ENCODE measurements at regions not wholly inside any gene's neighbourhood (a gene's known extent, or its start where the extent isn't known, plus 50 kb on each side); places are given as distances from the start of the nearest gene placed in this dataset.
"Not testable (repeated sequence)": the region's sequence is repeated elsewhere in the genome, so short reads cannot be mapped to it uniquely, and the experiment has no call there.

- Histone ChIP-seq H3K36me3 (no peaks in the 10 kb centered on the region), H3K9me3 (no peaks in the 10 kb centered on the region), H3K4me1 (replicated peaks) (no peaks in the 10 kb centered on the region), H3K4me3 (no peak overlapping the region), H3K27me3 (replicated peaks; ENCODE audit: insufficient read depth) (no peaks in the 10 kb centered on the region), H3K27ac (no peak overlapping the region)
- intact Hi-C loops (cut with DNase I), result loop anchor here (2.0 kb wide), 1 partner anchor 62 kb away; the partner anchor contains the start of gene EHBP1
- no peak for DNase-seq (ENCODE audit: low spot score)
- no peak for TF ChIP-seq POLR2AphosphoS5 (IDR thresholded peaks at IDR 0.05)
- TF ChIP-seq CTCF (IDR thresholded peaks at IDR 0.05), result no peak
- no peak for TF ChIP-seq POLR2A (IDR thresholded peaks at IDR 0.05)
- WGBS, result 51% methylated on average over 2 of the region's 2 CpGs
Observed at GRCh38 chr2:62642429-62643099, 62.9 kb upstream of the EHBP1 start.

GRCh38 chr2:62641936-62642335, 63.6 kb upstream of the EHBP1 start:
- Histone ChIP-seq H3K4me1 (replicated peaks) (no peaks in the 10 kb centered on the region), H3K36me3 (no peaks in the 10 kb centered on the region), H3K27ac (no peak overlapping the region), H3K9me3 (no peaks in the 10 kb centered on the region), H3K27me3 (replicated peaks; ENCODE audit: insufficient read depth) (no peaks in the 10 kb centered on the region), H3K4me3 (no peak overlapping the region)
- no peak for DNase-seq (ENCODE audit: low spot score)
- WGBS, result 39% methylated on average over 4 of the region's 4 CpGs
- no peak for TF ChIP-seq POLR2A (IDR thresholded peaks at IDR 0.05)
- no peak for TF ChIP-seq POLR2AphosphoS5 (IDR thresholded peaks at IDR 0.05)
- no peak for TF ChIP-seq CTCF (IDR thresholded peaks at IDR 0.05)
- intact Hi-C loops (cut with DNase I), result loop anchor here (2.0 kb wide), 1 partner anchor 63 kb away; the partner anchor contains the start of gene EHBP1

DNA sequence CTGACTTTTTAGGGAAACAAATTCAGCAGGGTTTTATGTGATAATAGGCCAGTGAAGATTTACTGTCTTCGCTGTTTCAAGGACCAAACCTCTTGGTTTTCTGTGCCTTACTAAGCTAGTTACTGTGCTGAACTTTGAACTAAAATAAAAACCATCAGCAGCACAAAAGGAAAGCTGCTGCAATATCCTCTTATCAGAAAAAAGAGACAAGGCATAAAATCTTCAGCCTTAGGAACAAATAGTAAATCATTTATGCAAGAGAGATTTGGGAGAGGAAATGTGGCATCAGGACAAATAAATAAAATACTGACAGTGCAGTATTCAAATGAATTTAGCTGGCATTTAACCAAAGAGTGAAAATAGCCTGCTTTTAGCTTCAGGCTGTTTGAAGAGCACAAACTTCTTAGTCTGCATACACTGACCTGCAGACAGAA, 64.1 kb upstream of the EHBP1 start:
- no peaks in the 10 kb centered on the region for H3K27me3 ChIP-seq (replicated peaks; ENCODE audit: insufficient read depth)
- H3K4me3 ChIP-seq, result no peak overlapping the region
- no peak for DNase-seq (ENCODE audit: low spot score)
- H3K36me3 ChIP-seq, result no peaks in the 10 kb centered on the region
- no peaks in the 10 kb centered on the region for H3K9me3 ChIP-seq
- WGBS, result 40% methylated on average over 1 of the region's 1 CpG
- TF ChIP-seq POLR2AphosphoS5 (IDR thresholded peaks at IDR 0.05) (no peak), CTCF (IDR thresholded peaks at IDR 0.05) (no peak), POLR2A (IDR thresholded peaks at IDR 0.05) (no peak)
- no peaks in the 10 kb centered on the region for H3K4me1 ChIP-seq (replicated peaks)
- no peak overlapping the region for H3K27ac ChIP-seq
- intact Hi-C loops (cut with DNase I), result no loop called here

DNA sequence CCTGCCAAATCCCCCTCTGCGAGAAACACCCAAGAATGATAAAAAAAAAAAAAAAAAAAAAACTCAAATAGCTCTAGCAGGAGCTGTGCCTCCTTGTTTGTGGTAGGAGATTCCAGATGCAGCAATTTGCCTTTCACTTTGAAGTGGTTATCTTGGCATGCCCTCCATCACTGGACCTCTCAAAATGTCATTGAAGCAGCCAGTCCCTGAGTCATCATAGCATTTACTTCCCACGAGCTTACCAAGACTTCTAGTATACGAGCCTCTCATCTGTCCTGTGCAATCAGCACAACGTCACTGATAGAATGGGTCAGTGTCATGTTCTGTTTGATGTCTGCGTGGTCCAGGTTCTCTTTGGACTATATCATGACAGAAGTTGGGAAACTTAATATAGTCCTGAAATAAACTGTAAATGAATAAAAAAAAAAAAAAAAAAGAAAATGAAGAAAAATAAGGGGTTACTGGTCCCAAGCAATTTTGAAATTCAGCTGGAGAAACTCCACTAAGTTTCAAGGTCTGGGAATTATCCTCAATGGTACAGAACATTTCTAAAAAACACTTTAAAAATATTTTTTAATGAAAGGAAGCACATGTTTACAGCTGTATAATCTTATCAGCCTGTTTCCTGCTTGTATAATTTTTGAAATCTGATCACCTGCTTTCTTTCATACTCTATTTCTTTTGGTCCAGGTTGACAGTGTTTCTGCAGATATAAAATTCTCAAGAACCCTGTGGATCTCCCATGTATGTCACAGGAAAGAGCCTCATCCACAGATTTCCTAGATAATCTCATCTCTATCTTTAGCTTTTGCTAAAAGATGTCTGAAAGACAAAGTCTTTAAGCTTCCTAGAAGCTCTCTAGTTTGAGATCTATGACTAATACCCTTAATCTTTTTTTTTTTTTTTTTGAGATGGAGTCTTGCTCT, 74.1 kb upstream of the EHBP1 start:
- Histone ChIP-seq H3K27ac (no peak overlapping the region), H3K9me3 (no peaks in the 10 kb centered on the region), H3K4me3 (no peak overlapping the region), H3K36me3 (no peaks in the 10 kb centered on the region), H3K4me1 (replicated peaks) (no peaks in the 10 kb centered on the region), H3K27me3 (replicated peaks; ENCODE audit: insufficient read depth) (no peaks in the 10 kb centered on the region)
- no peak for TF ChIP-seq POLR2AphosphoS5 (IDR thresholded peaks at IDR 0.05)
- no peak for TF ChIP-seq CTCF (IDR thresholded peaks at IDR 0.05)
- TF ChIP-seq POLR2A (IDR thresholded peaks at IDR 0.05), result no peak
- WGBS, result 93% methylated on average over 5 of the region's 5 CpGs
- intact Hi-C loops (cut with DNase I), result no loop called here
- DNase-seq (ENCODE audit: low spot score), result no peak

DNA sequence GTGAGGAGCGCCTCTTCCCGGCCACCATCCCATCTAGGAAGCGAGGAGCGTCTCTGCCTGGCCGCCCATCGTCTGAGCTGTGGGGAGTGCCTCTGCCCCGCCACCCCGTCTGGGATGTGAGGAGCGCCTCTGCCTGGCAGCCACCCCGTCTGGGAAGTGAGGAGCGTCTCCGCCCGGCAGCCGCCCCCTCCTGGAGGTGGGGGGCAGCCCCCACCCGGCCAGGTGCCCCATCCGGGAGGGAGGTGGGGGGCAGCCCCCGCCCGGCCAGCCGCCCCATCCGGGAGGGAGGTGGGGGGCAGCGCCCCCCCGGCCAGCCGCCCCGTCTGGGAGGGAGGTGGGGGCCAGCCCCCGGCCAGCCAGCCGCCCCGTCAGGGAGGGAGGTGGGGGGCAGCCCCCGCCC, 75.3 kb upstream of the EHBP1 start:
- intact Hi-C loops (cut with DNase I); H3K36me3 ChIP-seq: not testable (repeated sequence)
- whole genome bisulfite sequencing, result 92% methylated on average over 13 of the region's 28 CpGs

GRCh38 chr2:62629310-62629709, 76.2 kb upstream of the EHBP1 start:
- H3K4me1 ChIP-seq (replicated peaks); intact Hi-C loops (cut with DNase I); H3K27ac ChIP-seq; DNase-seq (ENCODE audit: low spot score); H3K36me3 ChIP-seq; H3K27me3 ChIP-seq (replicated peaks; ENCODE audit: insufficient read depth); H3K4me3 ChIP-seq; H3K9me3 ChIP-seq: not testable (repeated sequence)
- WGBS, result 56% methylated on average over 5 of the region's 5 CpGs

More for the DNA sequence above, 75.3 kb upstream of the EHBP1 start:
- H3K27me3 ChIP-seq (replicated peaks; ENCODE audit: insufficient read depth); H3K9me3 ChIP-seq; H3K4me1 ChIP-seq (replicated peaks); DNase-seq (ENCODE audit: low spot score); H3K4me3 ChIP-seq; H3K27ac ChIP-seq: not testable (repeated sequence)
